ENCODE measurements at regions not wholly inside any gene's neighbourhood (a gene's known extent, or its start where the extent isn't known, plus 50 kb on each side); places are given as distances from the start of the nearest gene placed in this dataset.

DNA sequence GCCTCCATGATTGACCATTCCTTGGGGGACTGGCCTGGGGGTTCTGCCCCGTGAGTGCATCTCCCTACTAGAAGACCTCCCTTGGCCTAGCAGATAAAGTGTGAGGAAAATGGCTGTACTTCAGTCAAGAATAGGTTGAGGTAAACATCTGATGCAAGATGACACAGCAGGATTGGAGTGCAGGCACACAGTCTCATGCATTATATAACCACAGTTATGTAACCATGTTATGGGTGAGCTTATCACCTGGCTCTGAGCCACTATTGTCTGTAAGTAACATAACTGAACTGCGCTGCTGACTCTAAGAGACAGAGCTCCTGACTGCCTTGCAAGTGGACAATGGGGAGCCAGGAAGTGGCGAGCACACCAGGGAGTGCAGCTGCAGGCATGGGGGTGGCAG is 378.7 kb upstream of the ANO5 start:
- Histone ChIP-seq H3K27me3 (ENCODE audit: control insufficient read depth, insufficient read depth, low read length) (no peaks in the 10 kb centered on the region), H3K27ac (ENCODE audit: low read depth, low read length) (no peak overlapping the region), H3K4me3 (ENCODE audit: low read depth, low read length) (no peak overlapping the region), H3K9me3 (ENCODE audit: control insufficient read depth, insufficient read depth, low read length) (peaks cover 39% of the 10 kb centered on the region)
- no peak for DNase-seq (ENCODE audit: low read depth, low spot score)
- ChIA-PET POLR2A (no interaction called here), CTCF (no interaction called here)
- TF ChIP-seq, protein P1, sequence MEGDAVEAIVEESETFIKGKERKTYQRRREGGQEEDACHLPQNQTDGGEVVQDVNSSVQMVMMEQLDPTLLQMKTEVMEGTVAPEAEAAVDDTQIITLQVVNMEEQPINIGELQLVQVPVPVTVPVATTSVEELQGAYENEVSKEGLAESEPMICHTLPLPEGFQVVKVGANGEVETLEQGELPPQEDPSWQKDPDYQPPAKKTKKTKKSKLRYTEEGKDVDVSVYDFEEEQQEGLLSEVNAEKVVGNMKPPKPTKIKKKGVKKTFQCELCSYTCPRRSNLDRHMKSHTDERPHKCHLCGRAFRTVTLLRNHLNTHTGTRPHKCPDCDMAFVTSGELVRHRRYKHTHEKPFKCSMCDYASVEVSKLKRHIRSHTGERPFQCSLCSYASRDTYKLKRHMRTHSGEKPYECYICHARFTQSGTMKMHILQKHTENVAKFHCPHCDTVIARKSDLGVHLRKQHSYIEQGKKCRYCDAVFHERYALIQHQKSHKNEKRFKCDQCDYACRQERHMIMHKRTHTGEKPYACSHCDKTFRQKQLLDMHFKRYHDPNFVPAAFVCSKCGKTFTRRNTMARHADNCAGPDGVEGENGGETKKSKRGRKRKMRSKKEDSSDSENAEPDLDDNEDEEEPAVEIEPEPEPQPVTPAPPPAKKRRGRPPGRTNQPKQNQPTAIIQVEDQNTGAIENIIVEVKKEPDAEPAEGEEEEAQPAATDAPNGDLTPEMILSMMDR (IDR thresholded peaks at IDR 0.05; ENCODE audit: low read depth, low read length), result no peak

GRCh38 chr11:21817696-21818095 is 375.2 kb upstream of the ANO5 start:
- Histone ChIP-seq H3K27ac (ENCODE audit: low read depth, low read length) (no peak overlapping the region), H3K27me3 (ENCODE audit: control insufficient read depth, insufficient read depth, low read length) (no peaks in the 10 kb centered on the region), H3K9me3 (ENCODE audit: control insufficient read depth, insufficient read depth, low read length) (peaks cover 23% of the 10 kb centered on the region), H3K4me3 (ENCODE audit: low read depth, low read length) (no peak overlapping the region)
- TF ChIP-seq, protein P1 (IDR thresholded peaks at IDR 0.05; ENCODE audit: low read depth, low read length), result no peak
- no peak for DNase-seq (ENCODE audit: low read depth, low spot score)
- ChIA-PET POLR2A (no interaction called here), CTCF (no interaction called here)

DNA sequence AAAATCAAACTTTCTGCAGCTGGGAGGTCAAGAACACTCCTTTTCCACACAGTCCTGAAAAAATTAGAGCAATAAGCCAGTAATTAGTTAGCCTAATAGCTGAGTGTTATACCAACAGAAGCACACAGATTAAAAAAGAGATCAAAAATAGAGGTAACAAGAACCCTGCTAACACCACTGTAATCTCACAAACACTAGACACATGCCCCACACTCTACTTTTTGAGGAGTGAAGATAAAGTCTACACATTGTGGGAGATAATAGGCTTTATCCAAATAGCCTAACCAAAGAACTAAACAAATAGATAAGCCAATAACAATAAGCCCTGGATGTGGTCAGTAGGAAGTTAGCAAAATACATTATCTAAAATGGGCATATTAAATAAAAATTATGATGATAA is 372.7 kb upstream of the ANO5 start:
- POLR2A ChIA-PET, result no interaction called here
- CTCF ChIA-PET, result no interaction called here
- Histone ChIP-seq H3K27me3 (ENCODE audit: control insufficient read depth, insufficient read depth, low read length) (no peaks in the 10 kb centered on the region), H3K9me3 (ENCODE audit: control insufficient read depth, insufficient read depth, low read length) (peaks cover 7% of the 10 kb centered on the region), H3K27ac (ENCODE audit: low read depth, low read length) (no peak overlapping the region), H3K4me3 (ENCODE audit: low read depth, low read length) (no peak overlapping the region)
- no peak for DNase-seq (ENCODE audit: low read depth, low spot score)
- TF ChIP-seq, protein P1 (IDR thresholded peaks at IDR 0.05; ENCODE audit: low read depth, low read length), result no peak

- CTCF ChIA-PET, result no interaction called here
- H3K27me3 ChIP-seq (ENCODE audit: control insufficient read depth, insufficient read depth, low read length), result no peaks in the 10 kb centered on the region
- H3K4me3 ChIP-seq (ENCODE audit: low read depth, low read length), result no peak overlapping the region
- no peak for DNase-seq (ENCODE audit: low read depth, low spot score)
- H3K27ac ChIP-seq (ENCODE audit: low read depth, low read length), result no peak overlapping the region
- POLR2A ChIA-PET, result no interaction called here
- TF ChIP-seq, protein P1 (IDR thresholded peaks at IDR 0.05; ENCODE audit: low read depth, low read length), result no peak
- H3K9me3 ChIP-seq (ENCODE audit: control insufficient read depth, insufficient read depth, low read length), result peaks cover 4% of the 10 kb centered on the region; the same call in 1 of the 2 replicates
Measured at GRCh38 chr11:21825127-21825526, 367.8 kb upstream of the ANO5 start.

- Histone ChIP-seq H3K9me3 (ENCODE audit: control insufficient read depth, insufficient read depth, low read length) (no peaks in the 10 kb centered on the region), H3K4me3 (ENCODE audit: low read depth, low read length) (no peak overlapping the region), H3K27ac (ENCODE audit: low read depth, low read length) (no peak overlapping the region), H3K27me3 (ENCODE audit: control insufficient read depth, insufficient read depth, low read length) (no peaks in the 10 kb centered on the region)
- ChIA-PET CTCF (no interaction called here), POLR2A (no interaction called here)
- TF ChIP-seq, protein P1 (IDR thresholded peaks at IDR 0.05; ENCODE audit: low read depth, low read length), result no peak
- no peak for DNase-seq (ENCODE audit: low read depth, low spot score)
Measured at GRCh38 chr11:21838427-21838826, 354.5 kb upstream of the ANO5 start.

All from AG04450 (cell line).